DMS114 treated with DMSO at 0.1 percent for 48 hours (cell line): ENCODE measurements at regions not wholly inside any gene's neighbourhood (a gene's known extent, or its start where the extent isn't known, plus 50 kb on each side); places are given as distances from the start of the nearest gene placed in this dataset.
A peak's percentile ranks its signal among the peaks of the same experiment; 100 is the strongest.

Source experiments
- DNase-seq: peaks from one replicate; lab custom pipeline; 2025; ENCODE audit not compliant: unreplicated experiment; lab: John Stamatoyannopoulos, UW

- DNase-seq, result peak; percentile 67
Observed at GRCh38 chr5:93682471-93683404, 58.7 kb downstream of the POU5F2 start.

GRCh38 chr5:93681432-93681831 is 60.0 kb downstream of the POU5F2 start:
- DNase-seq, result peak; percentile 74

- no peak for DNase-seq
Observed at GRCh38 chr5:93677359-93677891, 64.0 kb downstream of the POU5F2 start.

- no peak for DNase-seq
Observed at GRCh38 chr5:93676704-93677103, 64.7 kb downstream of the POU5F2 start.

DNA sequence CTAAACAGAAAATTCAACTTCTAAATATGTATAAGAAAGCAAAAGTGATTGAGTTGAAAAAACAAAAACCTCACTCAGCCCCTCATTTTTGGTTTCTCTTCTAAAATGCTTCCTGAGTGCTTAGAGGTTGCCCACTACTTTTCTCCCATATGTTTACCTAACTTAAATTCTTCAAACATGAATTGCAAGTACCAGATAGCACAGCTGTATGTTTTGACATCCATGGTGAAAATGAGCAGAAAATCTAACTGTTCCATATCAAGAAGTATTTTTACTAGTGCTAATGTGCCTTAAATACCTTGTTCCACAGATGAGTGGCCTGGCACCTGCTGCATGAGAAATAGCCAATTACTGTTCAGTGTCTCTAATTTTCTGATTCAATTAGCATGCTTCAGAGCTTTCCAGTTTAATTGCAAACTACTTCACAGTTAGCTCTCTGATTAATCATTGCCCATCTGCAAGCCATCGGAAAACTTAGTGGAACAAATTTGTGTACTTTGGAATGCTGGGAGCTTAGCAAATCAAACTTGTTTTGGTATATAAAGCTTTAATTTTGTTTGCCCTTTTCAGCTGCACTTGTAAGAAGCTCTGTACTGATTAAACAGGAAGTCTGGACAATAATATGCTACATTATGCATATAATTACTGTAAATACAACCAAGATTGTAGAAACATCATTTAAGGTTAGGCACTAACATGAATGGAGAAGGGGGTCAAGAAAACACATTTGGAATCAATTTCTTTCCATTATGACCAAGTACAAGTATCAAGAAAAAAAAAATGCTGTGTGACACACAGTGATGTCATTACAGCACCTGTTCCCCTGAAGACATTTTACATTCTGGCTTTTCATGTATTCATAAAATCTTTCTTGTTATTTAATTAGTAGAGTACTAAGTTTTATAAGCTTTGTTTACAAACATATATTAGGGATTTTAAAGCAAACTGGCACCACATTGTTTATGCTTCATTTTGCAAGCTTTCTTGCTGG is 65.6 kb downstream of the POU5F2 start:
- no peak for DNase-seq

- no peak for DNase-seq
Observed at GRCh38 chr5:93674866-93675459, 66.4 kb downstream of the POU5F2 start.

- no peak for DNase-seq
Observed at GRCh38 chr5:93674138-93674537, 67.3 kb downstream of the POU5F2 start.

DNA sequence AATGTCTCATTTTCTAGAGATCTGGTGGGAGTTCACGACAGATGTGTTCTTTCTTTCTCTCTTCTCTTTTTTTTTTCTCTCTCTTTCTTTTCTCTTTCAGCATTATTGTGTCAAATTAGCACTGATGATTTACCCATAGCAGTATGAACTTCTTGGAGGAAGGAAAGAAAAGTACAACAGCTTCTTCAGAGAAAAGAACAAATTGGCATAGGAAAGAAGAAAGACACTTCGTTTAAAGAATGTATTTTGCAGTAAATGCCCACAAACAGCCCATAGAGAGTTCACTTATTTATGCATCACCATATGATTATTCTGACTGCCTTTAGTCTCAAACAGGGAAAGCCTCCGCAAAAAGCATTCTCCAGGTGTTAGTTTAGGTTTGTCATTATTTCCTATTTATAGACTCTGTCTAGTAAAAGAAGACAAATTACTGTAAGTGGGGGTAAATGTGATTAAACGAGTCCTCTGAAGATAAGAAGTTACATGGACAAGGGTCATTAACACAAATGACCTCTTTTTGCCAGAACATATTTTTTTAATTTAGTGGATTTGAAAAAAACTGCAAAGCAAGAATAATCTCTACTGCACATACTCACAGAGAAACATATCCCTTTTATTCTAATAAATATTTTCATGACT is 68.0 kb downstream of the POU5F2 start:
- no peak for DNase-seq

GRCh38 chr5:93665648-93666047 is 75.8 kb downstream of the POU5F2 start:
- no peak for DNase-seq

- no peak for DNase-seq
Observed at GRCh38 chr5:93660677-93661076, 77.7 kb downstream of the NR2F1 start.

DNA sequence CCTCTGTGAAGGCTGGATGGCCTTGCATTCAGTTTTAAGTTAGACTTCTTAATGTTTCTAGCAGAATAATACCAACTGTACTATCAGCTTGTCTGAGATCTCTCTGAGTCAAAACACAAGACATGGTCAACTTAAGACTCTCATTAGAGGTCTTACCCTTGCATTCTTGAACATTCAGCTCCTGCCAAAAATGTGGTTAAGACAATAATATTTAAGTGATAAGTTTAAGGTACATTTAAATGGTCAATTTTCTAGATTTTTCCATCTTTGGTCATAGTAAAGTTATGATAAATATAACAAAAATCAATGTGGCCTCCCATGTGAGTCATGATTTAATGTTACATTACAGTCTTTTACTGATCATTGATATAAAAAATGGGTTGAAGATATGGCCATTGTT is 75.0 kb downstream of the NR2F1 start:
- DNase-seq, result no peak

DNA sequence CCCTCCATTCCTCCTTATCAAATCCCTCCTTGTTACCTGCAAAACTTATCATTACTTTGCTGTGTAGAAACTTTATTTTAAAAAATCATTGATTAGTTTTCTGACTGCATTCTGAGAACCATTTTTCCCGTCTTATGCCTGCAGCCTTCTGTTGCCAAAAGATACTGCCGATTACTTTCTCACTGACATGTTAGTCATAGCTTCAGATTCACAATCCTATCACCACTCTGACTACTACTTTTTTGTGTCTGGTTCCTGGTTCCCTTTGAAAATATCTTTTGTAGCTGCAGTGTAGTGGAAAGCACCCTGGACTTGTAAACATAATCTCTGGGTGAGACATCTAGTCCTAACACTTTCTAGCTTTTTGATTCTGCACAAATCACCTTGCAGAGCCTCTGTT is 71.7 kb downstream of the NR2F1 start:
- DNase-seq, result no peak

- DNase-seq, result no peak
Observed at GRCh38 chr5:93653716-93654115, 70.7 kb downstream of the NR2F1 start.

GRCh38 chr5:93649234-93649900 is 66.3 kb downstream of the NR2F1 start:
- DNase-seq, result no peak

GRCh38 chr5:93644760-93645159 is 61.7 kb downstream of the NR2F1 start:
- DNase-seq, result no peak
